Right lobe of liver (tissue), 6 donors: ENCODE measurements at regions not wholly inside any gene's neighbourhood (a gene's known extent, or its start where the extent isn't known, plus 50 kb on each side); places are given as distances from the start of the nearest gene placed in this dataset.

Source experiments
- ATAC-seq, 4 donors: fragments of 200-7000 bp; cut with Tn5 transposase; one replicate each; pipeline ENCODE4 v1.9.1; 2020; ENCODE audit warnings: mild to moderate bottlenecking in 4 of 4, moderate library complexity in 4 of 4
- DNase-seq, 3 donors: peaks; one replicate each; pipeline ENCODE4 v3.0.0-alpha.2; 2020
- H3K27ac ChIP-seq, 3 donors: fragments of 200-600 bp; one replicate each; pipeline ENCODE4 v1.8.0; 2022
- H3K27me3 ChIP-seq, 2 donors: fragments of 200-600 bp; one replicate each; pipeline ENCODE4 v1.8.0; 2022
- H3K36me3 ChIP-seq, 4 donors: fragments of 200-600 bp; sonication (generic) in 1 of 4; one replicate each; pipeline versions ENCODE4 v1.5.1 to v1.8.0; 2017 to 2022; ENCODE audit warnings: control low read depth in 1 of 4
- H3K4me1 ChIP-seq, 4 donors: fragments of 200-600 bp; sonication (generic) in 1 of 4; one replicate each; pipeline versions ENCODE4 v1.5.1 to v1.8.0; 2017 to 2022; ENCODE audit warnings: control low read depth in 1 of 4
- H3K4me3 ChIP-seq, 3 donors: fragments of 200-600 bp; one replicate each; pipeline ENCODE4 v1.8.0; 2022
- H3K9me3 ChIP-seq, 4 donors: fragments of 200-600 bp; sonication (generic) in 1 of 4; one replicate each; pipeline versions ENCODE4 v1.5.1 to v1.8.0; 2017 to 2022; ENCODE audit warnings: control low read depth in 1 of 4
- POLR2A ChIP-seq: fragments of 450-650 bp; IDR thresholded peaks from one replicate; pipeline ENCODE4 v1.6.1; 2017; ENCODE audit warnings: antibody characterized with exemption, mild to moderate bottlenecking
- WGBS: methylation state at CpG from one replicate; pipeline ENCODE4 v1.1.6; 2018; ENCODE audit warnings: low coverage, low lambda C conversion rate; ENCODE audit not compliant: insufficient coverage; ENCODE audit errors: missing lambda C conversion rate; 5-methylcytosine and 5-hydroxymethylcytosine counted together
- intact Hi-C, 2 donors: fragments of 100-400 bp; cut with DNase I; formaldehyde crosslinking; loops; one replicate each; pipeline versions ENCODE4 v1.11.2 to v1.14.1; 2022
- TF ChIP-seq, protein P1 (sequence below), 4 donors: fragments of 200-600 bp in 3 of 4; fragments of 450-650 bp in 1 of 4; IDR thresholded peaks; one replicate each; pipeline versions ENCODE4 v1.5.1 to v1.8.0; 2016 to 2022; ENCODE audit warnings: antibody characterized with exemption in 4 of 4, mild to moderate bottlenecking in 2 of 4
- donor health status: DM: no; HTN: yes; CAD: no.
- donor health status: DM: no; HTN: no; CAD: no.
- donor health status: DM: no; HTN: no; CAD: no.
- donor health status: DM: no; HTN: yes; CAD: no.
- donor health status: DM: no; HTN: yes; CAD: no.

DNA sequence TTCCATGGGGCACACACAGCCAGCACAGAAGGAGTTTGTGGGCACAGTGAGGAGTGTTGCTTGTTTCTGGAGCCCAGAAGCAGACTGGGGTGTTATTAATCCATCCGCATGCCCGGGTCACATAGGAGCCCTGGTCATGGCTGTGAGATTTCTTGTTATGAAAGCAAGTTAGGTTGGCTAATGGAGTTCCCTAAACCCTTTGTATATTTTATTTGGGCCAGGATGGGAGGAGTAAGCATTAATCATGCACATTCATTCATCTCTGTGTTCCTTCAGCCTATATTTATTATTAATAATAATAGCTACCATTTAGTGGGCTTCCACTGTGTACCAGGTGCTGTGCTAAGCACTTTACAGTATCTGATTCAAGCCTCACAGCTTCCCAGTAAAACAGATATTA, 200.6 kb upstream of the CDH5 start:
- H3K36me3 ChIP-seq: no peaks in the 10 kb centered on the region
- no peaks in the 10 kb centered on the region for H3K9me3 ChIP-seq
- DNase-seq (no peak), ATAC-seq (no peak)
- intact Hi-C loops: no loop called here
- H3K4me3 ChIP-seq: no peak overlapping the region
- H3K27me3 ChIP-seq: no peaks in the 10 kb centered on the region
- H3K27ac ChIP-seq: no peak overlapping the region
- TF ChIP-seq, protein P1, sequence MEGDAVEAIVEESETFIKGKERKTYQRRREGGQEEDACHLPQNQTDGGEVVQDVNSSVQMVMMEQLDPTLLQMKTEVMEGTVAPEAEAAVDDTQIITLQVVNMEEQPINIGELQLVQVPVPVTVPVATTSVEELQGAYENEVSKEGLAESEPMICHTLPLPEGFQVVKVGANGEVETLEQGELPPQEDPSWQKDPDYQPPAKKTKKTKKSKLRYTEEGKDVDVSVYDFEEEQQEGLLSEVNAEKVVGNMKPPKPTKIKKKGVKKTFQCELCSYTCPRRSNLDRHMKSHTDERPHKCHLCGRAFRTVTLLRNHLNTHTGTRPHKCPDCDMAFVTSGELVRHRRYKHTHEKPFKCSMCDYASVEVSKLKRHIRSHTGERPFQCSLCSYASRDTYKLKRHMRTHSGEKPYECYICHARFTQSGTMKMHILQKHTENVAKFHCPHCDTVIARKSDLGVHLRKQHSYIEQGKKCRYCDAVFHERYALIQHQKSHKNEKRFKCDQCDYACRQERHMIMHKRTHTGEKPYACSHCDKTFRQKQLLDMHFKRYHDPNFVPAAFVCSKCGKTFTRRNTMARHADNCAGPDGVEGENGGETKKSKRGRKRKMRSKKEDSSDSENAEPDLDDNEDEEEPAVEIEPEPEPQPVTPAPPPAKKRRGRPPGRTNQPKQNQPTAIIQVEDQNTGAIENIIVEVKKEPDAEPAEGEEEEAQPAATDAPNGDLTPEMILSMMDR (IDR thresholded peaks at IDR 0.05): no peak
- no peaks in the 10 kb centered on the region for H3K4me1 ChIP-seq
- 0% methylated on average over 1 of the region's 2 CpGs for WGBS

DNA sequence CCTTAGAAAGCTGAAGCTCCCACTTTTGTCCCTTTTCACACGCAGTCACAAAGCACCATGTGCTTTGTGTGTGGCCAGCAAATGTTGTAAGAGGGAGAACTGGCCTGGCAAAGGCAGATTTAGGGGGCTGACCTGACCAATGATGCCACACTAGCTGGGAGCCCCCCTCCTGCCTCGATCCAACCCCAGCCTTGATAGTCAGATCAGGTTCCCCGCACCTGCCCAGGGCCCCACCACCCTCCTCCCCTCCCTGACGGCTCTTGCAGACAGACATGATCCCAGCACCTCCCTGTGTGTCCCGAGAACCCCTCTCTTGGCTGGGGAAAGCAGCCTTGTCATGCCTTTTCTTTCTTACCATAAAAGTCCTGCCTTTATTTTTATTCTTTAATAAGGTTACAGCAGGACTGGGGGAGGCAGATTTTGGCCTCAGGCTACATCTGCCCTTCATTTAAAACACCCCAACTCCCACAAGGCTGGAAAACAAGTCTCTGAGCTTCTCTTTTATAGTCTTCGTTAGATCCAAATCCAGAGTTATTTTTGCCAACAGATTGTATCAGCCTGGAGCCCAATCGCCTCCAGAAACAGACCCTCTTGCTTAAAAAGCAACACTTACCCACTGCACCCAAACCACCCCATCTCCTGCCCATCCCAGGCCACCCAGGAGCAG, 201.8 kb upstream of the CDH5 start:
- Histone ChIP-seq H3K27ac (no peak overlapping the region), H3K36me3 (no peaks in the 10 kb centered on the region), H3K4me3 (no peak overlapping the region), H3K9me3 (no peaks in the 10 kb centered on the region), H3K27me3 (no peaks in the 10 kb centered on the region), H3K4me1 (no peaks in the 10 kb centered on the region)
- TF ChIP-seq POLR2A: no peak
- TF ChIP-seq, protein P1 (IDR thresholded peaks at IDR 0.05): no peak
- ATAC-seq (no peak), DNase-seq (no peak)
- intact Hi-C loops: no loop called here
- WGBS: 32% methylated on average over 3 of the region's 7 CpGs

DNA sequence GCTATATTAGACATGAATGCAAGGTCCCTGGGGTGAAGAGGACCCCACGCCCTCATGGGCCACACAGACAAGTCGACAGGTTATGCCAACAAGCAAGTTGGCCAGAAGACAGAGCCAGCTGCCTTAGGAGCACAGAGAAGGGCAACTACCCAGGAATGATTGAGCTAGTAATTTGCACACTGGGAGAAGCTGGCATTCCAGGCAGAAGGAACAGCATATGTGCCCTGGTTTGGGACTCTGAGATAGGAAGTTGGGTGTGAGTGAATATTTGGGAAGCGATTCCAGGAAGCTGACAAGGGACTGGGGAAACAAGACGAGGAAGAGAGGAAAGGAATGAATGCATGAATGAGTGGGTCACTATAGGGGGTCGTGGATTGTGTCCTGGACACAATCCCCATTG, 203.7 kb upstream of the CDH5 start:
- intact Hi-C loops: no loop called here
- H3K27me3 ChIP-seq: no peaks in the 10 kb centered on the region
- H3K36me3 ChIP-seq: no peaks in the 10 kb centered on the region
- H3K9me3 ChIP-seq: no peaks in the 10 kb centered on the region
- 55% methylated on average over 4 of the region's 5 CpGs for WGBS
- no peaks in the 10 kb centered on the region for H3K4me1 ChIP-seq
- DNase-seq: no peak
- no peak for TF ChIP-seq POLR2A
- TF ChIP-seq, protein P1 (IDR thresholded peaks at IDR 0.05): no peak
- ATAC-seq: no peak
- no peak overlapping the region for H3K4me3 ChIP-seq
- no peak overlapping the region for H3K27ac ChIP-seq

DNA sequence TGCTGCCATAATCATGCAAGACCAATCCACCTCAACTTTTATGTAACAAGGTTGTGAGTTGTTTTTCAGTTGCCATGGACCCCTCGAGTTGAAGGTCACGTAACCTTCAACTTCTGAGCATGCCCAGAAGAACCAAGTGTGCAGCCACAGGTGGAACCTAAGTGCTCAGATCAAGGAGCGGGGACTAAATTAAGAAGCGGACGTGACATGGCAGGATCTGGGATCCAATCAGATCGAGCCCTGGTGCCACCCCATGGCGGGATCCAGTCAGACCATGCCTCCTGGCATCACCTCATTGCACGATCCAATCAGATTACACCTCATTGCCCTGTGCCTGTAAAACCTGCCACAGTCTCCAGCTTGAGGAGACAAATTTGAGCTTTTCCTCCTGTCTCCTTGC, 204.5 kb upstream of the CDH5 start:
- Histone ChIP-seq H3K36me3 (no peaks in the 10 kb centered on the region), H3K27ac (no peak overlapping the region), H3K27me3 (no peaks in the 10 kb centered on the region), H3K9me3 (no peaks in the 10 kb centered on the region), H3K4me3 (no peak overlapping the region), H3K4me1 (no peaks in the 10 kb centered on the region)
- 64% methylated on average over 2 of the region's 8 CpGs for WGBS
- DNase-seq: no peak
- intact Hi-C loops: no loop called here
- TF ChIP-seq, protein P1 (IDR thresholded peaks at IDR 0.05): no peak
- TF ChIP-seq POLR2A: no peak
- no peak for ATAC-seq

DNA sequence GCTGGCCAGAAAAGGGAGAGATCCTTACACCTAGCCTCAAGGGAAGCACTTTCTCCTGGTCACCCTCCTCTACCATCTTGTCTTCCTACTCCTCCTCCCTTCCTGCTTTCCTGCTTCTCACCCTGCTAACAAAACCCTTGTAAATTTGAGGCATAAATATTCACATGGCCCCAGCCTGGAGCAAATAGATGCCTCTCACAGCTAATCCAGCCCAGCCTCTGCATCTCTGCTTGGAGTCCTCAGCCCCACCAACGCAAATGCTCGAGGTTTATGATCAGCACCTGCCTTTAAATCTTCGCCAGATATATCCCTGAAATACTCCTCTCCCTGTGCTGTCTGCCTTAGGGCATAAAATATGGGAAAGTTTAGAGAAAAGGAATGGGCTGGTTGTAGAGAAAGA, 205.2 kb upstream of the CDH5 start:
- Histone ChIP-seq H3K9me3 (no peaks in the 10 kb centered on the region), H3K4me1 (no peaks in the 10 kb centered on the region), H3K27me3 (no peaks in the 10 kb centered on the region), H3K27ac (no peak overlapping the region), H3K36me3 (no peaks in the 10 kb centered on the region), H3K4me3 (no peak overlapping the region)
- no peak for DNase-seq
- no peak for TF ChIP-seq POLR2A
- TF ChIP-seq, protein P1 (IDR thresholded peaks at IDR 0.05): no peak
- 50% methylated on average over 3 of the region's 3 CpGs for WGBS
- intact Hi-C loops: no loop called here
- ATAC-seq: no peak
